ENCODE measurements at regions not wholly inside any gene's neighbourhood (a gene's known extent, or its start where the extent isn't known, plus 50 kb on each side); places are given as distances from the start of the nearest gene placed in this dataset.

DNA sequence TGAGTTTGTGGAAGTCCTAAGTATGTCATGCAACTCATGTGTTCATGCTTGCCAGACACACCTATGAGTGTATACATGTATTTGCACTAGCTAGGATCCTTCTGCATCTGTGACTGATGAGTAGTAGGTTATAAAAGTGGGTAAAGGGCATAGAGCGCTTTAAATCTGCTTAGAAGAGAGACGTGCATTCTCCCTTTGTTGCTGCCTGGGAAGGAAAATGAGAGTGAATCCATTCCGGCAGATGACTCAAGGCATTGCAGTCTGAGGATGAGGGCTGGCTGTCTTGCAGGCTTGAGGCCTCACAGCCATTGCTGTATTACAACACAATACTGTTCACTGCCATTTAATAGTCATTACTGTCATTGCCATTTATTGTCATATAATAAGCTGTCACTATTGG is 120.8 kb upstream of the UMPS start:
- TF ChIP-seq, protein P1, sequence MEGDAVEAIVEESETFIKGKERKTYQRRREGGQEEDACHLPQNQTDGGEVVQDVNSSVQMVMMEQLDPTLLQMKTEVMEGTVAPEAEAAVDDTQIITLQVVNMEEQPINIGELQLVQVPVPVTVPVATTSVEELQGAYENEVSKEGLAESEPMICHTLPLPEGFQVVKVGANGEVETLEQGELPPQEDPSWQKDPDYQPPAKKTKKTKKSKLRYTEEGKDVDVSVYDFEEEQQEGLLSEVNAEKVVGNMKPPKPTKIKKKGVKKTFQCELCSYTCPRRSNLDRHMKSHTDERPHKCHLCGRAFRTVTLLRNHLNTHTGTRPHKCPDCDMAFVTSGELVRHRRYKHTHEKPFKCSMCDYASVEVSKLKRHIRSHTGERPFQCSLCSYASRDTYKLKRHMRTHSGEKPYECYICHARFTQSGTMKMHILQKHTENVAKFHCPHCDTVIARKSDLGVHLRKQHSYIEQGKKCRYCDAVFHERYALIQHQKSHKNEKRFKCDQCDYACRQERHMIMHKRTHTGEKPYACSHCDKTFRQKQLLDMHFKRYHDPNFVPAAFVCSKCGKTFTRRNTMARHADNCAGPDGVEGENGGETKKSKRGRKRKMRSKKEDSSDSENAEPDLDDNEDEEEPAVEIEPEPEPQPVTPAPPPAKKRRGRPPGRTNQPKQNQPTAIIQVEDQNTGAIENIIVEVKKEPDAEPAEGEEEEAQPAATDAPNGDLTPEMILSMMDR (IDR thresholded peaks at IDR 0.05; ENCODE audit: low read length), result no peak
- TF ChIP-seq EZH2phosphoT487 (IDR thresholded peaks at IDR 0.05; ENCODE audit: low read length), result no peak
